A673 (cell line): ENCODE measurements at regions not wholly inside any gene's neighbourhood (a gene's known extent, or its start where the extent isn't known, plus 50 kb on each side); places are given as distances from the start of the nearest gene placed in this dataset.

ENCODE experiments used
- EZH2 ChIP-seq: fragments of 200-600 bp; sonication (generic); IDR thresholded peaks from 2 replicates; pipeline ENCODE4 v1.6.1; 2017; ENCODE audit warnings: borderline replicate concordance, low read depth, mild to moderate bottlenecking, mixed read lengths, antibody characterized with exemption, low read length; ENCODE audit not compliant: poor library complexity, severe bottlenecking
- TF ChIP-seq, protein P1 (sequence below): fragments of 300-800, 200-600 bp; sonication (generic); conservative IDR thresholded peaks from 2 replicates; pipeline ENCODE4 v1.5.1; 2017; ENCODE audit warnings: low read depth, mild to moderate bottlenecking, antibody characterized with exemption, low read length, moderate library complexity, mixed read lengths

DNA sequence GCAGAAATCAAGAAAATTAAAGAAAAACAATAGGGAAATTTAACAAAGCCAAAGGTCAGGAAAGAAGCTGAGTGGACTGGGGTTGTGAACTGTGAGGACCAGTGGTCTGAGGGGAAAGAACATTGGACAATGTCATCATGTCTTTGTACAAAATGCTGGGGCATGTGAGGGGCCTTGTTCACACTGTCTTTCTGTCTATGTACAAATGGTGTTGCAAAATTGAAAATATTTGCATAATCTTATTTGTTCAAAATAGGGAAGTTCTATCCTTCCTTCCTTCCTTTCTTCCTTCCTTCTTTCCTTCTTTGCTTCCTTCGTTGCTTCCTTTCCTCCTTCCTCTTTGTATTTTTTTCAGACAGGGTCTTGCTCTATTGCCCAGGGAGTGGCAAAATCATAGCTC, 79.2 kb upstream of the SCEL start:
- TF ChIP-seq, protein P1, sequence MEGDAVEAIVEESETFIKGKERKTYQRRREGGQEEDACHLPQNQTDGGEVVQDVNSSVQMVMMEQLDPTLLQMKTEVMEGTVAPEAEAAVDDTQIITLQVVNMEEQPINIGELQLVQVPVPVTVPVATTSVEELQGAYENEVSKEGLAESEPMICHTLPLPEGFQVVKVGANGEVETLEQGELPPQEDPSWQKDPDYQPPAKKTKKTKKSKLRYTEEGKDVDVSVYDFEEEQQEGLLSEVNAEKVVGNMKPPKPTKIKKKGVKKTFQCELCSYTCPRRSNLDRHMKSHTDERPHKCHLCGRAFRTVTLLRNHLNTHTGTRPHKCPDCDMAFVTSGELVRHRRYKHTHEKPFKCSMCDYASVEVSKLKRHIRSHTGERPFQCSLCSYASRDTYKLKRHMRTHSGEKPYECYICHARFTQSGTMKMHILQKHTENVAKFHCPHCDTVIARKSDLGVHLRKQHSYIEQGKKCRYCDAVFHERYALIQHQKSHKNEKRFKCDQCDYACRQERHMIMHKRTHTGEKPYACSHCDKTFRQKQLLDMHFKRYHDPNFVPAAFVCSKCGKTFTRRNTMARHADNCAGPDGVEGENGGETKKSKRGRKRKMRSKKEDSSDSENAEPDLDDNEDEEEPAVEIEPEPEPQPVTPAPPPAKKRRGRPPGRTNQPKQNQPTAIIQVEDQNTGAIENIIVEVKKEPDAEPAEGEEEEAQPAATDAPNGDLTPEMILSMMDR, result no peak
- no peak for TF ChIP-seq EZH2
